Fibroblast of skin of left quadriceps (primary cell): ENCODE measurements at regions not wholly inside any gene's neighbourhood (a gene's known extent, or its start where the extent isn't known, plus 50 kb on each side); places are given as distances from the start of the nearest gene placed in this dataset.

Source experiments
- DNase-seq, 2 experiments: peaks; one replicate each; pipeline ENCODE4 v3.0.0-alpha.2; 2013; ENCODE audit warnings: low read depth in 2 of 2

DNA sequence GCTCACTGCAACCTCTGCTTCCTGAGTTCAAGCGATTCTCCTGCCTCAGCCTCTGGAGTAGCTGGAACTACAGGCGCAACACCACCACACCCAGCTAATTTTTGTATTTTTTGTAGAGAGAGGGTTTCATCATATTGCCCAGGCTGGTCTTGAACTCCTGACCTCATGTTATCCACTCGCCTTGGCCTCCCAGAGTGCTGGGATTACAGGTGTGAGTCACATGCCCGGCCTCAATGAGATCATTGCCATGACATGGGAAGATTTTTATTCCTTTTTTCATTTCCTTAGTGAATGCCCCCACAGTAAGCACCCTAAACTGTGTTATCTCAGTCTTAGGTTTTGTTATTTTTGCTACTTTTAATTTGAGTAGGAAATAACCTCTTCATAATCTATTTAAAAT lies 977.9 kb downstream of the BRINP3 start:
- no peak for DNase-seq

- DNase-seq = no peak
These were observed 976.9 kb downstream of the BRINP3 start for GRCh38 chr1:189500778-189501177.

- no peak for DNase-seq
These were observed 966.8 kb downstream of the BRINP3 start for GRCh38 chr1:189510827-189511226.

DNA sequence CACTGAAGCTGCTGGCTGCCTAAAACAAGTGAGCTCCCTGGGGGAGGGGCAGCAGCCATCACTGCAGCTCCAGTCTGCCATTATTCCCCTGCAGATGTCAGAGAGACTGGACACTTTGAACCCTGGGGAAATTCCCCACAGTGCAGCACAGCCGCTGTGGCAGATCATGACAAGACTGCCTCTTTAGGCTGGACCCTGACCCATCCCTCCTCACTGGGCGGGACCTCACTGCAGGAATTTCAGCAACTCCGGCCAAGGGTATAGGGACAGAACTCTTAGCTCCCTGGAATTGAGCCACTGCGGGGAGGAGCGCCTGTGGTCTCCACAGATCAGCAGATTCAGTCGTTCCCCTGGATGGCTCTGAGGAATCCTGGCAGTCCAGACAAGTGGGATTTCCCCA lies 964.6 kb downstream of the BRINP3 start:
- DNase-seq = no peak

GRCh38 chr1:189522441-189522840 lies 955.2 kb downstream of the BRINP3 start:
- no peak for DNase-seq

- peak in 1 of 2 experiments; percentile 3 for DNase-seq
These were observed 953.2 kb downstream of the BRINP3 start for GRCh38 chr1:189524501-189524900.

- DNase-seq = no peak
These were observed 947.5 kb downstream of the BRINP3 start for GRCh38 chr1:189530162-189530561.

GRCh38 chr1:189538271-189538670 lies 939.4 kb downstream of the BRINP3 start:
- DNase-seq = no peak

GRCh38 chr1:189550498-189550897 lies 927.2 kb downstream of the BRINP3 start:
- DNase-seq = no peak

DNA sequence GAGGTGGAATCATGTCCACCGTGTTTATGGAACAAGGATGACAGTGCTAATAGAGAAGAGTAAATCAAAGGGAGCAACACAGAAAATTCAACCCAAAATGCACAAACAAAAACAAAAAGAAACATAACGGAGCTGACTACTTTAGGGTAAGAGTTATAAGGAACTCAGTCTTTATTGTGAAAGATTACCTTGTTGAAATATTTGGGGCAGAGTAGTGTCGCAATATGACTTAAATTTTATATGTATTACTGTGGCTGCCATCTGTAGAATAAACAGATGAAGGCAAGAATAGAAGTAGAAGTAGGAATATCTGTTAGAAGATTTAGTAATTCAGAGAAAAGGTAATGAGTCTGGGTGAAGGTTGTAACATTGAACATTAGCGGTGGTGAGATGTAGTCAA lies 913.9 kb downstream of the BRINP3 start:
- DNase-seq = no peak

- no peak for DNase-seq
These were observed 909.8 kb downstream of the BRINP3 start for GRCh38 chr1:189567890-189568289.

- DNase-seq = no peak
These were observed 881.5 kb downstream of the BRINP3 start for GRCh38 chr1:189596197-189596596.

DNA sequence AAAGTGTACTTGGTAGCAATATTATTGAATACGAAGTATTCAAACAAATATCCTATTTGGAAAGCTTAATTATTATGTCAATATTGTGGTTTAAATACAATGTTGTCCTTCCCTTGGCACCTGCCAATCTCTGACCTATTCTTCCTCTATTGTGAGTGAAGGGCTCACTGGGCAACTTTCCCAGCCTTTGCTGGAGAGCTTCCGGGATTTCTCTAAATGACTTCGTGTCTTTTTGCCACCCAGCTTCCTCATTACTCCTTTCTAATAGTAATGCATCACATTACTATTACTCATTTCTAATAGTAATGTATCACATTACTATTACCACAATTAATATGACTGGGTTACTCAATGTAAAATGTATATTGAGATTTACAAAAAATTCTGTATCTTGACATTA lies 880.6 kb downstream of the BRINP3 start:
- DNase-seq = no peak

DNA sequence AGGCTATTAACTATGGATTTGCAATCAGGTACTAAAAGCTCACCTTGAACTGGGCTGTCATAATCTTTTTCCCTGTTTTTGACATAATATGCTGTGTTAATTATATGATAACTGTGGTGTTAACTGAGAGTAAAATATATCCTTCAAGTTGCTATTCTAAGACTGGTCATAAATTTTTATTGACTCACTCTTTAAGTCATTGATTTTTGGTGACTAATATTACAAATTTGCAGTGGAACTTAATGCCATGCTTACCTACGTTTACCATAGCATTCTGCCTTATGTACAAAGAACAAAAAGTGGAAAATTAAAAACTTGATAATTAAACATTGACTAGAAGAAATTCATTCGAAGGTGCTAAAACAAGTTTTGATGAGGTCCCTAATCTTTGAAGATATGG lies 872.4 kb downstream of the BRINP3 start:
- DNase-seq = no peak

DNA sequence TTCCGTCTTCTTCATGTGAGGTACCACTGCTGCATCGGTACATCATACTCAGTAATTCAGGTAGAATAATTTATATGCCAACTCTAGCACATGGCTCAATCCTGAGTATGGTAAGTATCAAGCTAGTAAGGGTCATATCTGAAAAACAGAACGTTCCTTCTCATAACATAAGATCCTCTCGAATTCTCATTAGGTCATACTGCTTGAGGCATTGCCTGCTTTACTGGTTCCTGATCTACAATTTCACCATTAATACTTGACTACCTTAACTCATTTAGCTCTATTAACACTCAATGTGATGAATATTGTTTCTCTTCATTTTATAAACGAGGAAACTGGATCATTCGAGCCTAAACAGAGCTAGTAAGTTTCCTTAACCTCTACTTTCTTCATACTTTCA lies 871.6 kb downstream of the BRINP3 start:
- no peak for DNase-seq

DNA sequence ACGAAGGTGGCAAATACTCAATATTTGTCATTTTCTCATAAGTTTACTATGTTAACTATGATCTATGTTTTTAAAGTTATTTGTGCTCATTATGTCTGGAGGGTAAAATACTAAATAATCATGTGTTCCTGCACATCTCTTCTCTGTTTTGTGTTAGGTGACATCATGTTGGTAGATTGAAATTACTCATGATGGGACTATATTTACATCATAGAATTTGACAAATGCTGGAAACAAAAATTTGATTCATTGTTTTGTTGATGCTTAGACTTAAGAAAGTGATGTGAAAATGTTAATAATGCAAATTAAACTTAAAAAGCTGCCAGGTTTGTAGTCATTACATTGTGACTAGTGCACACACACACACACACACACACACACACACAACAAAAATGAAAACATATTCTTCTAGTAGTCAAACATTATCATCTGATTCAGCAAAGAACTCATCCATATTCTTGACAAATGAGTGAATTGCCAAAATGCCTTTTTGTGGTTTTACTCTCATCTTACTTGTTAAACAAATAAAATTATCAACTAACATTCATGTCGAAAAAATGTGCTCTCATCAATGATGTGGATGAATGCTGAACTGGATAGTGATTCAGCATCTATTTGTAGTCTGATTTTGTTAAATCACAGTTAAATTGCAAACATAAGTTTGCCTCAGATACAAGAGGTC lies 870.7 kb downstream of the BRINP3 start:
- DNase-seq = peak; percentile 85 to 90

- no peak for DNase-seq
These were observed 870.1 kb downstream of the BRINP3 start for GRCh38 chr1:189607477-189608096.

- DNase-seq = no peak
These were observed 868.5 kb downstream of the BRINP3 start for GRCh38 chr1:189609167-189609566.

GRCh38 chr1:189616893-189617292 lies 860.8 kb downstream of the BRINP3 start:
- peak; percentile 18 to 24 for DNase-seq

- DNase-seq = peak; percentile 75 to 77
These were observed 857.9 kb downstream of the BRINP3 start for GRCh38 chr1:189619682-189620332.

DNA sequence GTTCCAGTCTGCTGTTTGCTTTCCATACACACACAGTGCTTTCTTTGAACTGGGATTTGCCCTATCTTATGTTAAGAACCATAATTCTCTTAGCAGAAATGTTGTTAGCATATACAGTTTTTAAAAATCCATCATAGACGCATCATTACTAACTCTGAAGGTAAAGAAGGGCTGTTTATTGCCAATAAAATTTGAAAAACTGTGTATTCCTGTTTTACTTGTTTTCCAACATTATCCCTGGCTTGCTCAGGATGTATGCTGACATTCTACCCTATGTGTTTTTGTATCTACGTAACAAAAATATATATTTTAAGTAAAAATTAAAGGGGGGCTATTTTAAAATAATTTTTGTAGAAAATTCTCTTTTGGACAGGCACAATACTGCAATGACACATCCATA lies 857.2 kb downstream of the BRINP3 start:
- DNase-seq = no peak

GRCh38 chr1:189623336-189623735 lies 854.3 kb downstream of the BRINP3 start:
- DNase-seq = no peak

GRCh38 chr1:189627427-189627826 lies 850.2 kb downstream of the BRINP3 start:
- DNase-seq = no peak
